Psoas muscle (tissue), 7 donors: ENCODE measurements at regions not wholly inside any gene's neighbourhood (a gene's known extent, or its start where the extent isn't known, plus 50 kb on each side); places are given as distances from the start of the nearest gene placed in this dataset.

Source experiments
- ATAC-seq, 4 donors: fragments of 200-7000 bp; cut with Tn5 transposase; one replicate each; pipeline ENCODE4 v1.9.1; 2020; ENCODE audit warnings: moderate library complexity in 3 of 4, mild to moderate bottlenecking in 2 of 4
- DNase-seq, 2 donors: peaks; one replicate each; pipeline ENCODE4 v3.0.0-alpha.2; 2020
- H3K27ac ChIP-seq: fragments of 200-600 bp; one replicate; pipeline ENCODE4 v1.8.0; 2022
- H3K27me3 ChIP-seq, 3 donors: fragments of 200-600 bp in 1 of 3; one replicate each; pipeline versions ENCODE4 v1.6.1 to v1.8.0; 2013 to 2022; ENCODE audit warnings: low read length in 2 of 3, mild to moderate bottlenecking in 2 of 3, moderate library complexity in 1 of 3; ENCODE audit not compliant: insufficient read depth in 3 of 3
- H3K36me3 ChIP-seq, 2 donors: fragments of 200-600 bp in 1 of 2; one replicate each; pipeline versions ENCODE4 v1.6.1 to v1.8.0; 2013 to 2022; ENCODE audit warnings: low read depth in 1 of 2, mild to moderate bottlenecking in 1 of 2, moderate library complexity in 1 of 2; ENCODE audit not compliant: insufficient read depth in 1 of 2
- H3K4me1 ChIP-seq: fragments of 200-600 bp; one replicate; pipeline ENCODE4 v1.8.0; 2022
- H3K4me3 ChIP-seq: fragments of 200-600 bp; one replicate; pipeline ENCODE4 v1.8.0; 2022; ENCODE audit warnings: mild to moderate bottlenecking
- H3K9me3 ChIP-seq: fragments of 200-600 bp; one replicate; pipeline ENCODE4 v1.8.0; 2022
- CTCF ChIP-seq: fragments of 200-600 bp; IDR thresholded peaks from one replicate; pipeline ENCODE4 v1.8.0; 2022; ENCODE audit warnings: antibody characterized with exemption
- WGBS, 3 donors: extraction: QIAGEN DNeasy Blood & Tissue Kit; methylation state at CpG; one replicate each; pipeline versions ENCODE4 v1.1.6 to v1.1.7; 2013; 5-methylcytosine and 5-hydroxymethylcytosine counted together
- intact Hi-C, 2 donors: fragments of 100-400 bp; cut with DNase I; formaldehyde crosslinking; loops; one replicate each; pipeline versions ENCODE4 v1.11.0 to v1.14.2; 2022
- donor health status: healthy with polysubstance abuse.
- donor health status: DM: no; HTN: no; CAD: no; lungs with moderate emphysema.
- donor health status: Bipolar disorder and iron deficiency.
- donor health status: healthy.
- donor health status: DM: yes; HTN: yes; CAD: no.
- donor health status: DM: no; HTN: no; CAD: no.
- donor health status: DM: yes; HTN: yes; CAD: no.

- H3K4me1 ChIP-seq = no peaks in the 10 kb centered on the region
- H3K27ac ChIP-seq = peak overlapping the region; percentile 0
- intact Hi-C loops = no loop called here
- DNase-seq (no peak), ATAC-seq (no peak)
- 69 to 79% (median 76%) methylated on average over 4 of the region's 4 CpGs for WGBS, 3 donors
- no peaks in the 10 kb centered on the region for H3K9me3 ChIP-seq
- no peak overlapping the region for H3K4me3 ChIP-seq
- no peak for TF ChIP-seq CTCF
- peaks cover 0 to 3% (median 0%) of the 10 kb centered on the region in 3 donors for H3K27me3 ChIP-seq
- no peaks in the 10 kb centered on the region for H3K36me3 ChIP-seq
These were observed 69.0 kb upstream of the CLMN start for GRCh38 chr14:95388699-95389098.

- Histone ChIP-seq H3K4me3 (no peak overlapping the region), H3K27ac (no peak overlapping the region), H3K27me3 (peaks cover 0 to 3% (median 0%) of the 10 kb centered on the region in 3 donors), H3K4me1 (no peaks in the 10 kb centered on the region), H3K36me3 (no peaks in the 10 kb centered on the region), H3K9me3 (no peaks in the 10 kb centered on the region)
- ATAC-seq (no peak), DNase-seq (no peak)
- 58 to 66% (median 60%) methylated on average over 7 of the region's 7 CpGs for WGBS, 3 donors
- no peak for TF ChIP-seq CTCF
- intact Hi-C loops = no loop called here
These were observed 68.2 kb upstream of the CLMN start for GRCh38 chr14:95387826-95388445.

GRCh38 chr14:95386536-95387095 lies 66.9 kb upstream of the CLMN start:
- DNase-seq (no peak), ATAC-seq (no peak)
- TF ChIP-seq CTCF = no peak
- WGBS, 3 donors = 69 to 85% (median 78%) methylated on average over 6 of the region's 6 CpGs
- Histone ChIP-seq H3K9me3 (no peaks in the 10 kb centered on the region), H3K27ac (no peak overlapping the region), H3K4me3 (no peak overlapping the region), H3K36me3 (no peaks in the 10 kb centered on the region), H3K4me1 (no peaks in the 10 kb centered on the region), H3K27me3 (peaks cover 0 to 3% (median 0%) of the 10 kb centered on the region in 3 donors)
- intact Hi-C loops = no loop called here

- peaks cover 0 to 3% (median 0%) of the 10 kb centered on the region in 3 donors for H3K27me3 ChIP-seq
- no peaks in the 10 kb centered on the region for H3K9me3 ChIP-seq
- intact Hi-C loops = no loop called here
- no peaks in the 10 kb centered on the region for H3K4me1 ChIP-seq
- no peak for ATAC-seq
- no peak overlapping the region for H3K4me3 ChIP-seq
- no peak for DNase-seq
- no peak overlapping the region for H3K27ac ChIP-seq
- 85 to 91% (median 87%) methylated on average over 6 of the region's 6 CpGs for WGBS, 3 donors
- H3K36me3 ChIP-seq = no peaks in the 10 kb centered on the region
- TF ChIP-seq CTCF = no peak
These were observed 66.0 kb upstream of the CLMN start for GRCh38 chr14:95385701-95386100.

- Histone ChIP-seq H3K9me3 (peaks cover 8% of the 10 kb centered on the region), H3K27ac (no peak overlapping the region), H3K36me3 (no peaks in the 10 kb centered on the region), H3K4me1 (no peaks in the 10 kb centered on the region), H3K27me3 (peaks cover 0 to 6% (median 0%) of the 10 kb centered on the region in 3 donors), H3K4me3 (no peak overlapping the region)
- intact Hi-C loops = no loop called here
- DNase-seq (no peak), ATAC-seq (no peak)
- no peak for TF ChIP-seq CTCF
- 82 to 90% (median 86%) methylated on average over 3 of the region's 3 CpGs for whole genome bisulfite sequencing, 3 donors
These were observed 63.0 kb upstream of the CLMN start for GRCh38 chr14:95382747-95383146.
